Progenitor cell of endocrine pancreas (in vitro differentiated cells): ENCODE measurements at regions not wholly inside any gene's neighbourhood (a gene's known extent, or its start where the extent isn't known, plus 50 kb on each side); places are given as distances from the start of the nearest gene placed in this dataset.

Experiments
- DNase-seq: peaks from one replicate; pipeline ENCODE4 v3.0.0; 2021; ENCODE audit warnings: low spot score; ENCODE audit not compliant: unreplicated experiment
- H3K27ac Mint-ChIP-seq: 2 replicates; pipeline ENCODE4 v1.8.0; 2021; ENCODE audit warnings: mild to moderate bottlenecking, moderate library complexity, mixed read lengths
- H3K27me3 Mint-ChIP-seq: 2 replicates; pipeline ENCODE4 v1.8.0; 2021; ENCODE audit warnings: mixed read lengths
- H3K36me3 Mint-ChIP-seq: 2 replicates; pipeline ENCODE4 v1.8.0; 2022; ENCODE audit warnings: mixed read lengths; ENCODE audit not compliant: insufficient read depth
- H3K4me1 Mint-ChIP-seq: 2 replicates; pipeline ENCODE4 v1.8.0; 2021; ENCODE audit warnings: low read depth, mixed read lengths
- H3K4me3 Mint-ChIP-seq: 2 replicates; pipeline ENCODE4 v1.8.0; 2021; ENCODE audit warnings: low read depth, mild to moderate bottlenecking, moderate library complexity, mixed read lengths
- H3K9me3 Mint-ChIP-seq: 2 replicates; pipeline ENCODE4 v1.8.0; 2021; ENCODE audit warnings: low read depth, mixed read lengths
- CTCF ChIP-seq: fragments of 200-600 bp; sonication (generic); IDR thresholded peaks from one replicate; pipeline ENCODE4 v1.5.0; 2021; ENCODE audit warnings: antibody characterized with exemption, mild to moderate bottlenecking; ENCODE audit not compliant: unreplicated experiment

DNA sequence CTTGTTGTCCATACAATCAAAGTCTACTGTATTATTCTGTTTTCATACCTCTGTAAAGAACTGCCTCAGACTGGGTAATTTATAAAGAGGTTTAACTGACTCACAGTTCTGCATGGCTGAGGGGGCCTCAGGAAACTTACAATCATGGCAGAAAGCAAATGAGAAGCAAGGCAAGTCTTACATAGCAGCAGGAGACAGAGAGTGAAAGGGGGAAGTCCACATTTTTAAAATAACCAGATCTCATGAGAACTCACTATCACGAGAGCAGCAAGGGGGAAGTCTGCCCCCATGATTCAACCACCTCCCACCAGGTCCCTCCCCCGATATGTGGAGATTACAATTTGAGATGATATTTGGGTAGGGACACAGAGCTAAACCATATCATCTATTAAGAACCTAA is 724.6 kb upstream of the CBLB start:
- Mint-ChIP-seq H3K27me3 (no peaks in the 10 kb centered on the region), H3K36me3 (no peaks in the 10 kb centered on the region), H3K27ac (no peak overlapping the region), H3K4me3 (no peak overlapping the region), H3K4me1 (no peaks in the 10 kb centered on the region), H3K9me3 (peaks cover 13% of the 10 kb centered on the region)
- no peak for TF ChIP-seq CTCF
- no peak for DNase-seq

- peaks cover 14% of the 10 kb centered on the region for H3K9me3 Mint-ChIP-seq
- H3K27ac Mint-ChIP-seq, result no peak overlapping the region
Measured at GRCh38 chr3:106609666-106610301, 741.0 kb upstream of the CBLB start.

GRCh38 chr3:106610362-106610959 is 741.6 kb upstream of the CBLB start:
- H3K9me3 Mint-ChIP-seq, result peaks cover 14% of the 10 kb centered on the region
- H3K4me3 Mint-ChIP-seq, result no peak overlapping the region
- H3K27me3 Mint-ChIP-seq, result no peaks in the 10 kb centered on the region
- H3K27ac Mint-ChIP-seq, result no peak overlapping the region
- peaks cover 6% of the 10 kb centered on the region for H3K36me3 Mint-ChIP-seq
- DNase-seq, result no peak
- peaks cover 8% of the 10 kb centered on the region for H3K4me1 Mint-ChIP-seq
- no peak for TF ChIP-seq CTCF

More at GRCh38 chr3:106609666-106610301, 741.0 kb upstream of the CBLB start:
- no peak overlapping the region for H3K4me3 Mint-ChIP-seq
- TF ChIP-seq CTCF, result peak; percentile 91
- peaks cover 8% of the 10 kb centered on the region for H3K4me1 Mint-ChIP-seq
- peaks cover 6% of the 10 kb centered on the region for H3K36me3 Mint-ChIP-seq
- H3K27me3 Mint-ChIP-seq, result no peaks in the 10 kb centered on the region
- DNase-seq, result peak; percentile 47

DNA sequence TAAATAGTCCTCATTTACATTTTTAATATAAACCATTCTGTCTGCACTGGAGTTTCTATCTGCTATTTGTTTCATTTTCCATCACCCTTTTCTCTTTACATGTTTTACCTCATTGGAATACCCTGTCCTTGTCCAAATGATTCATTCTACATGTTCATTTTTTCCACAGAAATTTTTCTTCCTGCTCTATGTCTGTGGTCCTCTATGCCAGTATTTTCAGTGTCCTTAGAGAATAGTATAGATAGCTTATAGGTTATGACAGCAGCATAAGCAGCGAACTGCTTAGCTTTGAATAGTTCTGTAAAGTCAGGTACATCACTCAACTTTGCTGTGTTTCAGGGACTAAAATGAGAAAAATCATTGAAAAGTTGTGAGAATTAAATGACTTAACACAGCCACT is 742.3 kb upstream of the CBLB start:
- TF ChIP-seq CTCF, result no peak
- Mint-ChIP-seq H3K27ac (no peak overlapping the region), H3K9me3 (peaks cover 11% of the 10 kb centered on the region), H3K27me3 (no peaks in the 10 kb centered on the region), H3K4me3 (no peak overlapping the region), H3K4me1 (peaks cover 8% of the 10 kb centered on the region), H3K36me3 (peaks cover 4% of the 10 kb centered on the region)
- DNase-seq, result no peak

DNA sequence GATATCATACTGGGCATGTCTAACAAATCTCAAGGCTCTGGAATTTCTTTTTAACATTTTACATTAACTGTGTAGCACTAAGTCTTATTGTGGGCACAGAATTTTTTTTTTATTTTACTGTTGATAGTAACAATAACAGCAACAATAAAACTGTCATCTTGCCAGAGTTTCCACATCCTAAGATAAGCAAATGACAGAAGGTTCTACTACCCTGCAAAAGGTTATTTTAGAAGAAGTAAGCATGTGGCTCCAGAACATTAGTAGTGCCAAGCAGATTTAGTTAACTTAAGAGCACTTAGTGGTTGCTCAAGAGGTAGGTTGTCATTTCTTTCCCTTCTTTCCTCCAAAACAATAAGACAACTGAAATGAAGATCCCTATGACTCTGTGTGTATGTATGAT is 743.0 kb upstream of the CBLB start:
- peaks cover 4% of the 10 kb centered on the region for H3K36me3 Mint-ChIP-seq
- no peak for TF ChIP-seq CTCF
- no peak overlapping the region for H3K4me3 Mint-ChIP-seq
- no peak for DNase-seq
- H3K27me3 Mint-ChIP-seq, result no peaks in the 10 kb centered on the region
- H3K9me3 Mint-ChIP-seq, result peaks cover 11% of the 10 kb centered on the region
- peaks cover 8% of the 10 kb centered on the region for H3K4me1 Mint-ChIP-seq
- no peak overlapping the region for H3K27ac Mint-ChIP-seq
